GM18511 (cell line): ENCODE measurements at regions not wholly inside any gene's neighbourhood (a gene's known extent, or its start where the extent isn't known, plus 50 kb on each side); places are given as distances from the start of the nearest gene placed in this dataset.

Experiments
- ATAC-seq: cut with Tn5 transposase; IDR thresholded peaks from one replicate; pipeline ENCODE4 v1.9.1; 2021; ENCODE audit warnings: mild to moderate bottlenecking, moderate library complexity; ENCODE audit not compliant: unreplicated experiment

GRCh38 chr2:143965493-143966164 lies 554.3 kb downstream of the ZEB2 start:
- no peak for ATAC-seq

DNA sequence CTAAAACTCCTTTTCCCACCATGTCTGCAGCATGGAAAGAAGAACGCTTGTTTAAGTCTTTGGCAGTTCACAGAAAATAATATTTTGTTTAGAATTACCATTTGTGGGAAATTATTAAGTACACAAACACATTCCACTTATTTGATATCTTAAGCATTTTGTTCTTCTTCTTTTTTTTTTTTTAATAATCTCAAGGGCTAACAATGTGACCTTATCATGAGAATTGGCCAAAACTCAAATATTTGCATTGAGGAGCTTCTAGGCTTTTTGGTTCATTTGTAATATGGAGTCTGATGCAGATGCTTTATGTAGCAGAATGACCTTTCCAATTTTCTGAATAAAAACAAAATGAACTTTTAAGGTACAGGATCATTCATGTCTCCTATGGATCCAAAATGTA lies 555.0 kb downstream of the ZEB2 start:
- ATAC-seq, result no peak

DNA sequence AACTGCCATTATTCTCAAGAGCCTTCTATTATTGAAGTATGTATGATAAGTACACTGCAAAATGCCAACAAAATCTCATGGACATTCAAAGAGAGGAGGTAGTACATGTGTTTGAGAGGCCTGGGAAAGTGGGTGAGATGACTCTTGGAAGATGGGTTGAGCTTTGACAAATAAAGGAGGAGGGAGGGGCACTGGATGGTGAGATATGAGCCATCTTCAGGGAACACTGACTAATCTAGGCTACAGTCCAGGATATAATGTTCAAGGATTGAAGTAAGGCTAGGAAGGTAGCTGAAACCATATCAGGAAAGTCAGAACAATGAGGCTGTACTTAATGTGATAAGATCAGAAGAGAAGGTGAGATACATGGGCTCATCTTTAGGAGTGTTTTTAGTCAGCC lies 559.7 kb downstream of the ZEB2 start:
- no peak for ATAC-seq

DNA sequence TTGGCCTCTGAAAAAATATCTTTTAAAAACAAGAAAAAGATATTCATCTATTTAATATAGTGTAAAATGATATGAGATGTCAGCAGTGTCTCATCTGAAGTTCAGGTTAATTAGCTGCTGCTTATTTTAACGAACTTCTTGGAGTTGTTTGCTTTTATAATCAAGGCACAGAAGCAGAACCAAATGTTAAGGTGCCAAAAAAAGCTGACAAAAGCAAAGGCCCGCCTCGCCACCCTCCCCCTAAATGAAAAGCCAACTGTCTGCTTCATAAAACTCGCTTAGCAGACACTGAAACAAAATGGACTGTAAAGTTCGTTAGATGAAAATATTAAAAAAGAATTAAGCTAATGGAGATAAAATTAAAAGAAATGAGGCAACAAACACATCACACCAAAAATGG lies 562.6 kb downstream of the ZEB2 start:
- ATAC-seq, result no peak

- ATAC-seq, result no peak
Measured at GRCh38 chr2:143955401-143956065, 564.4 kb downstream of the ZEB2 start.

- ATAC-seq, result no peak
Measured at GRCh38 chr2:143954844-143955243, 565.1 kb downstream of the ZEB2 start.

DNA sequence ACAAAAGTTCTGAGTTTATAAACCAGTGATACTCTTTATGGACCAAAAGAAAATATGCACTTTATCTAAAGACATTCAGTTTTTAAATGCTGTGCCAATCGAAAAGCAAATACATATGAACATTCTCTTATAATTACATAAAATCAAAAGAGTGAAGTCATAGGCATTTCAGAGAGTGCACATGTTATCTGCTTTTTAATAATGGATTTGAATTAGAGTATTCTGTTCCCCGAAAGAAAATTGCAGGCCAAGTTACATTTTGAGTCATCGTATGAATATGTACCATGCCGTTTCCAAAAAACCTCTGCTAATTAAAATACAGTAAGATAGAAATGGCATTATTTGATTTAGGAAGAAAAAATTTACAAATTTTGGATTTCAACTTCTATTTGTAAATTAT lies 565.7 kb downstream of the ZEB2 start:
- ATAC-seq, result no peak

- no peak for ATAC-seq
Measured at GRCh38 chr2:143953451-143954030, 566.4 kb downstream of the ZEB2 start.

- no peak for ATAC-seq
Measured at GRCh38 chr2:143952536-143952935, 567.4 kb downstream of the ZEB2 start.

DNA sequence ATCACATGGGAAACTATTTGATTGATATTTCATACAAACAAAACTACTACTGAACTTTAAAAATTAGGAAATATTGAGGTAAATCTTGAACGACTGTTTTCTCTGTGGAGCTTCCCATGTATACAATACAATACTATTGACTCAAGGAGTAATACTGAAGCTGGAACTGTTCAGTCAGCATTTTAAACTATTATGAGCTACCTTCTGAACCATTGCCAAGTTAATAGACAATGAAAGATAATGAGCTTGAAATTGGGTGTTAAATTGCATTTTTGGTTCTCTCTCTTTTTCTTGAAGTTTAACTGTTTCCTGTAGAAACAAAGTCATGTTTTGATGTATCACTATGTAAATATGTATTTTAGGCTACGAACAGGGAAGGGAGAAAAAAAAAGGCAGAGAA lies 569.2 kb downstream of the ZEB2 start:
- no peak for ATAC-seq

GRCh38 chr2:143949121-143949848 lies 570.6 kb downstream of the ZEB2 start:
- peak; percentile 80 for ATAC-seq

DNA sequence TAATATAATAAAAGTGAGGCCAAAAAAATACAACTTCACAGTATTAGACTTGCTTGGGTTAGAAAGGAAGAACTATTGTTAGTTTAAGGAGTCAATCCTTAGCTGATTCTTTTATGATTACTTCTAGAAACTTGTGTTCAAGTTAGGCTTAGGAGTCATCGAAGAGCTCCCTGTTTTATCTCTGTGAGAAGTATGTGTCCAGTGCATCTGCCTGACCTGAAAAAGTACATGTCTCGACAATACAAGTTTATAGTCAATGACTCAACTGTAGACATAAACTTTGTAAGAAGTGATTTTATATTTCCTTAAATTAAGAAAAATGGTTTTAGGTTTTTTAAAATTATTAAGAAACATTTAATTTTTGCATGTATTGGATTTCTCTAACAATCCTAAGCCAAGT lies 571.2 kb downstream of the ZEB2 start:
- ATAC-seq, result peak; percentile 20

DNA sequence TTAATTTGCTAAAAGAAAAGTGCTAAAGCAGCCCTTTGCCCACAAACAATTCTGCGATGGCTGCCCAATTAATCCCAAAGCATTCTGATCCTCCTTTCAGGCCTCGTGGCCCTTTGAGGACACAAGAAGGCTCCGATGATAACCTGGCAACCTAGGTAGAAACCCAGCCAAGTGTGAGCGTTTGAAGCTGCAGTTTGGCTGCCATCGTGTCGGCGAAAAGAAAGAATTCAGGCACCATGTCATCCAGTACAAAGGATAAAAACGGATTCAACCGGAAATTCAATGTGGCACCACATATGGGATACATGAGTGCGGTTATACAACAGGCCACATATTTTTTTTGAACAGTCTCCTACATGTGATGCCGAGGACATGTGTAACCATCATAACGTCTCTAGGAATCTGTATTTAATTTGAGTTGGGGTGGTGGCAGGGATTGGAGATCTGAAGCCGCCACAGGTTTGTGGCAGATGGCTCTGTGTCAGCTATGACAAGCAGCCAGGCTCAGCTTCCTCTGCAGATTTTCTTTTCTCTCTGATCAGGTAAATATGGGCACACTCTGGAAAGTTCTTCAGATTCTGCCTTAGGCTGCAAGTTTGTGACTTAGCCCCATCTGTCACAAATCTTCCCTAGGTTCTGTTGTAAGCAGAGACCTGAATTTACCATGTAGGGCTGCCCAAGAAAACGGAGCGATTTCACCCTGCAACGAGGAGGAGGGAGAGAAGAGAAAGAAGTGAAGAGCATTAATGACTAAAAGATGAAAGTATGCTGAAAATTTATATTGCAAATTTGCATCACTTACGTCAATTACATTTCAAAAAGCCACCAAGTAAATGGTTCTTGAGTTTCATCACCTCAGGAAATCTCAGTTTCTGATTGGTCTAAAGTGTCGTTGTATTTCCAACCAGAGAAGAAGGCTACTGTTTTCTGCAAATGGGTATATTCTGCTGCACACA lies 573.2 kb downstream of the ZEB2 start:
- no peak for ATAC-seq

DNA sequence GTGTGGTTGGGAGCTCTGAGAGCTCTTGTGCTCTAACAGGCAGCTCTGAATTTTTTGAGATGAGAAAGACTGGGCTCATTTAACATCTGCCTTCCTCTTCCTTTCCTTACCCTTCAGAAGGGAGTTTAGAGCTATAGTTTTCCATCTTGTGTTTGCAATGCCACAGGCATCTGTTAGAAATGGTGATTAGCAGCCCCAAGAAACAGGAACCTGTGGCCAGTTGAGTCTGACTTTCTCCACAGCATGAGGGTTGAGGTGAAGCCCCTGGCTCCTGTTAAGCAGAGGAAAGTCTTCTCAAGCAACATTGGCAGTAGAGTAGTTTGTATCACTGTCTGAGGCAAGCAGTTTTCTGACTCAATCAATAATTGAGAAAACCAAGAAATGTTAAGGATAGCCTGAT lies 577.4 kb downstream of the ZEB2 start:
- no peak for ATAC-seq

GRCh38 chr2:143940720-143941119 lies 579.2 kb downstream of the ZEB2 start:
- ATAC-seq, result no peak

DNA sequence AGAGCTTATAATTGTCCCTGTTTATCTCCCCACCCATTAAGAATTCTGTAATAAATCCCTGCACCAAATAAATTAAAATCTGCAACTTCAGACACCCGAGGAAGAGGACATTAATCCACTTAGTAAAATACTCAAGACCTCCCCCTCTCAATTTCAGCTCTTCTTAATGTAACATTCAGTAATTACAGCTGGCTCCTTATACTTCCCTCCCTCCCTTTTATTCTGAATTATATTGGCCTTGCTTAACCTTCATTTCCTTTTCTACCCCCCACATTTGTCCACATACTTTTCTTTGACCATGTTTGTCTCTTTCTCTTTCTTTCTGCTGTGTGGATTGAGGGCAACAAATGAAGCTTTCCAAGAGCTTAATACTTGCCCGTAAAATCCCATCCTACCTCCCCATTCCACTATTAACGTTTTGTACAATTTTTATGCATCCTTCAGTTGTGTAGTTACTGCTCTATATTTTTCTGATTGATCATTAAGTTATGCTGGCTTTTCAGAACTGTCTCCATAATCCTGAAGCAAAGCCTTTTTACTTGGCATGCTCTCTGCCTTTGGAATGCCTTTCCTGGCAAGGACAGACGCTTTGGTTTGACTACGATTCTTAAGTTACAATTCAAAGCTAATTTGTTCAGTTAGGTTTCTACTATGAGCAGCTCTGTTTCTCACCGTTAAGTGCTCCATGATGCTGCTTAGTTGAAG lies 580.1 kb downstream of the ZEB2 start:
- no peak for ATAC-seq

GRCh38 chr2:143937723-143938350 lies 582.1 kb downstream of the ZEB2 start:
- peak; percentile 26 for ATAC-seq

- ATAC-seq, result peak; percentile 74
Measured at GRCh38 chr2:143936848-143937722, 582.8 kb downstream of the ZEB2 start.

- ATAC-seq, result peak; percentile 2
Measured at GRCh38 chr2:143936538-143936847, 583.4 kb downstream of the ZEB2 start.
